Osteocyte (in vitro differentiated cells): ENCODE measurements at regions not wholly inside any gene's neighbourhood (a gene's known extent, or its start where the extent isn't known, plus 50 kb on each side); places are given as distances from the start of the nearest gene placed in this dataset.

ENCODE experiments used
- DNase-seq: peaks from one replicate; pipeline ENCODE4 v3.0.0; 2021; ENCODE audit warnings: mixed read lengths; ENCODE audit not compliant: unreplicated experiment; ENCODE audit errors: extremely low spot score
- H3K27ac Mint-ChIP-seq: one replicate; pipeline ENCODE4 v1.8.0; 2021; ENCODE audit warnings: mild to moderate bottlenecking, mixed read lengths; ENCODE audit not compliant: unreplicated experiment
- H3K27me3 Mint-ChIP-seq: one replicate; pipeline ENCODE4 v1.8.0; 2021; ENCODE audit warnings: mixed read lengths; ENCODE audit not compliant: unreplicated experiment
- H3K36me3 Mint-ChIP-seq: one replicate; pipeline ENCODE4 v1.8.0; 2021; ENCODE audit warnings: mixed read lengths; ENCODE audit not compliant: unreplicated experiment
- H3K4me1 Mint-ChIP-seq: one replicate; pipeline ENCODE4 v1.8.0; 2021; ENCODE audit warnings: mixed read lengths; ENCODE audit not compliant: unreplicated experiment
- H3K4me3 Mint-ChIP-seq: one replicate; pipeline ENCODE4 v1.8.0; 2021; ENCODE audit warnings: mild to moderate bottlenecking, moderate library complexity, mixed read lengths; ENCODE audit not compliant: unreplicated experiment
- H3K9me3 Mint-ChIP-seq: one replicate; pipeline ENCODE4 v1.8.0; 2021; ENCODE audit warnings: mixed read lengths; ENCODE audit not compliant: unreplicated experiment
- TF ChIP-seq, protein P1 (sequence below): fragments of 200-600 bp; sonication (generic); IDR thresholded peaks from 2 replicates; pipeline ENCODE4 v1.5.0; 2021; ENCODE audit warnings: antibody characterized with exemption, mild to moderate bottlenecking, moderate library complexity

GRCh38 chr1:68378296-68379084, 71.3 kb downstream of the RPE65 start:
- no peak overlapping the region for H3K27ac Mint-ChIP-seq
- TF ChIP-seq, protein P1, sequence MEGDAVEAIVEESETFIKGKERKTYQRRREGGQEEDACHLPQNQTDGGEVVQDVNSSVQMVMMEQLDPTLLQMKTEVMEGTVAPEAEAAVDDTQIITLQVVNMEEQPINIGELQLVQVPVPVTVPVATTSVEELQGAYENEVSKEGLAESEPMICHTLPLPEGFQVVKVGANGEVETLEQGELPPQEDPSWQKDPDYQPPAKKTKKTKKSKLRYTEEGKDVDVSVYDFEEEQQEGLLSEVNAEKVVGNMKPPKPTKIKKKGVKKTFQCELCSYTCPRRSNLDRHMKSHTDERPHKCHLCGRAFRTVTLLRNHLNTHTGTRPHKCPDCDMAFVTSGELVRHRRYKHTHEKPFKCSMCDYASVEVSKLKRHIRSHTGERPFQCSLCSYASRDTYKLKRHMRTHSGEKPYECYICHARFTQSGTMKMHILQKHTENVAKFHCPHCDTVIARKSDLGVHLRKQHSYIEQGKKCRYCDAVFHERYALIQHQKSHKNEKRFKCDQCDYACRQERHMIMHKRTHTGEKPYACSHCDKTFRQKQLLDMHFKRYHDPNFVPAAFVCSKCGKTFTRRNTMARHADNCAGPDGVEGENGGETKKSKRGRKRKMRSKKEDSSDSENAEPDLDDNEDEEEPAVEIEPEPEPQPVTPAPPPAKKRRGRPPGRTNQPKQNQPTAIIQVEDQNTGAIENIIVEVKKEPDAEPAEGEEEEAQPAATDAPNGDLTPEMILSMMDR: no peak

DNA sequence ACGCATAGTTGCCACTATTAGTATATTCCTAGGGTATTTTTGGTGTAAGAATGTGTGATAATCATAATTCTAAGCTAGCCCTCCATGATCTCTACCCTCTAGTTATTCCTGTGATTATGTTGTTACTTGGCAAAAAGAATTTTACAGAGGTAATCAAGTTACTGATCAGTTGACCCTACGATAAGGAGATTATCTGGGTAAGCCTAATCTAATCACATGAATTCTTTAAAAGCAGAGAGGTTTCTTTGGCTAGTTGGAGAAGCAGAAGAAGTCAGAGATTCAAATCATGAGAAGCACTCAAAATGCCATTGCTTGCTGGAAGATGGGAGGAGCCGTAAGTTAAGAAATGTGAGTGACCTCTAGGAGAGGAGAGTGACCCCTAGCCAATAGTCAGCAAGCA, 72.7 kb downstream of the RPE65 start:
- TF ChIP-seq, protein P1: no peak
- H3K27me3 Mint-ChIP-seq: no peaks in the 10 kb centered on the region
- no peak overlapping the region for H3K4me3 Mint-ChIP-seq
- no peaks in the 10 kb centered on the region for H3K9me3 Mint-ChIP-seq
- peaks cover 21% of the 10 kb centered on the region for H3K4me1 Mint-ChIP-seq
- H3K27ac Mint-ChIP-seq: no peak overlapping the region
- no peaks in the 10 kb centered on the region for H3K36me3 Mint-ChIP-seq
- DNase-seq: no peak

More at GRCh38 chr1:68378296-68379084, 71.3 kb downstream of the RPE65 start:
- Mint-ChIP-seq H3K4me1 (peaks cover 23% of the 10 kb centered on the region), H3K9me3 (no peaks in the 10 kb centered on the region), H3K4me3 (no peak overlapping the region), H3K36me3 (no peaks in the 10 kb centered on the region), H3K27me3 (no peaks in the 10 kb centered on the region)
- DNase-seq: no peak

DNA sequence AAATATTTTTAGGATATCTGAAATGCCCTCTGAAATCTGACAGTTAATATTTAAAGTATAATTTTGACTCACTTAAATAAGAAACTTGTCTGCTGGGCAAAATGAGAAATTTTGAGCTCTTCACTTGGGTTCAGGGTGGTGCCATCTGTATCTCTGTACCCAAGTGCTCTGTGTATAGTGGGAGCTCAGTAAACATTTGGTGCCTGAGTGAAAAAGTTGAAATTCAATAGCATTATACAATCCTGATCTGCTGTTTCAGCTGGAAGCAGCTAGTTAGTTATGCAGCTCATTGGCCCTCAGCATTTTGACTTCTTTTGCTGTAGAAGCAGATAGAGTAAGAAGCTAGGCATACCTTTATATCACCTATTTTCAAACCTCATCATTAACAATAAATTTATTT, 73.3 kb downstream of the RPE65 start:
- Mint-ChIP-seq H3K27me3 (no peaks in the 10 kb centered on the region), H3K4me1 (peaks cover 21% of the 10 kb centered on the region), H3K9me3 (no peaks in the 10 kb centered on the region), H3K27ac (peak overlapping the region; percentile 36), H3K36me3 (no peaks in the 10 kb centered on the region), H3K4me3 (no peak overlapping the region)
- TF ChIP-seq, protein P1: no peak
- no peak for DNase-seq

GRCh38 chr1:68375919-68376318, 73.8 kb downstream of the RPE65 start:
- peaks cover 21% of the 10 kb centered on the region for H3K4me1 Mint-ChIP-seq
- TF ChIP-seq, protein P1: no peak
- H3K36me3 Mint-ChIP-seq: no peaks in the 10 kb centered on the region
- no peaks in the 10 kb centered on the region for H3K27me3 Mint-ChIP-seq
- H3K9me3 Mint-ChIP-seq: no peaks in the 10 kb centered on the region
- H3K4me3 Mint-ChIP-seq: no peak overlapping the region
- DNase-seq: no peak
- H3K27ac Mint-ChIP-seq: peak overlapping the region; percentile 51

- Mint-ChIP-seq H3K27me3 (no peaks in the 10 kb centered on the region), H3K36me3 (no peaks in the 10 kb centered on the region), H3K27ac (no peak overlapping the region), H3K9me3 (no peaks in the 10 kb centered on the region), H3K4me1 (peaks cover 23% of the 10 kb centered on the region), H3K4me3 (no peak overlapping the region)
- DNase-seq: no peak
- TF ChIP-seq, protein P1: no peak
These were observed 76.6 kb downstream of the RPE65 start for GRCh38 chr1:68373173-68373572.
